Sigmoid colon (tissue), 4 donors: ENCODE measurements at regions not wholly inside any gene's neighbourhood (a gene's known extent, or its start where the extent isn't known, plus 50 kb on each side); places are given as distances from the start of the nearest gene placed in this dataset.

Experiments
- POLR2A ChIP-seq, 2 donors: fragments of 450-650 bp; IDR thresholded peaks; one replicate each; pipeline ENCODE4 v1.6.1; 2016; ENCODE audit warnings: antibody characterized with exemption in 2 of 2, mild to moderate bottlenecking in 2 of 2, moderate library complexity in 2 of 2
- POLR2AphosphoS5 ChIP-seq, 4 donors: sonication (generic); formaldehyde crosslinking; IDR thresholded peaks; one replicate each; pipeline ENCODE4 v1.6.1; 2017; ENCODE audit warnings: antibody characterized with exemption in 4 of 4
- TF ChIP-seq, protein P1 (sequence below), 4 experiments: fragments of 450-650 bp in 3 of 4; fragments of 200-600 bp in 1 of 4; IDR thresholded peaks; one replicate each; pipeline ENCODE4 v1.5.1; 2016 to 2019; ENCODE audit warnings: antibody characterized with exemption in 4 of 4, mild to moderate bottlenecking in 3 of 4, moderate library complexity in 2 of 4

GRCh38 chr9:94018628-94019027 lies 63.5 kb upstream of the BARX1 start:
- TF ChIP-seq, protein P1, sequence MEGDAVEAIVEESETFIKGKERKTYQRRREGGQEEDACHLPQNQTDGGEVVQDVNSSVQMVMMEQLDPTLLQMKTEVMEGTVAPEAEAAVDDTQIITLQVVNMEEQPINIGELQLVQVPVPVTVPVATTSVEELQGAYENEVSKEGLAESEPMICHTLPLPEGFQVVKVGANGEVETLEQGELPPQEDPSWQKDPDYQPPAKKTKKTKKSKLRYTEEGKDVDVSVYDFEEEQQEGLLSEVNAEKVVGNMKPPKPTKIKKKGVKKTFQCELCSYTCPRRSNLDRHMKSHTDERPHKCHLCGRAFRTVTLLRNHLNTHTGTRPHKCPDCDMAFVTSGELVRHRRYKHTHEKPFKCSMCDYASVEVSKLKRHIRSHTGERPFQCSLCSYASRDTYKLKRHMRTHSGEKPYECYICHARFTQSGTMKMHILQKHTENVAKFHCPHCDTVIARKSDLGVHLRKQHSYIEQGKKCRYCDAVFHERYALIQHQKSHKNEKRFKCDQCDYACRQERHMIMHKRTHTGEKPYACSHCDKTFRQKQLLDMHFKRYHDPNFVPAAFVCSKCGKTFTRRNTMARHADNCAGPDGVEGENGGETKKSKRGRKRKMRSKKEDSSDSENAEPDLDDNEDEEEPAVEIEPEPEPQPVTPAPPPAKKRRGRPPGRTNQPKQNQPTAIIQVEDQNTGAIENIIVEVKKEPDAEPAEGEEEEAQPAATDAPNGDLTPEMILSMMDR (IDR thresholded peaks at IDR 0.05) = no peak
- TF ChIP-seq POLR2A (IDR thresholded peaks at IDR 0.05) (no peak), POLR2AphosphoS5 (IDR thresholded peaks at IDR 0.05) (no peak)
